PC-9 (cell line): ENCODE measurements at regions not wholly inside any gene's neighbourhood (a gene's known extent, or its start where the extent isn't known, plus 50 kb on each side); places are given as distances from the start of the nearest gene placed in this dataset.

Experiments used
- BruUV-seq: library from RNA; stranded (reverse); fragments of 400-500 nt; replicated peaks from 2 replicates; lab custom pipeline; 2021; lab: Mats Ljungman, UMichigan
- CTCF ChIA-PET: fragments of 300-600 bp; sonication (Branson Sonifier 250); formaldehyde crosslinking; loops from one replicate; lab custom pipeline; 2022; ENCODE audit warnings: antibody characterized with exemption; lab: Charles Lee
- POLR2A ChIA-PET: fragments of 300-600 bp; sonication (Branson Sonifier 250); formaldehyde crosslinking; loops from one replicate; lab custom pipeline; 2022; ENCODE audit warnings: antibody characterized with exemption; ENCODE audit not compliant: unreplicated experiment; lab: Charles Lee
- DNase-seq, 2 experiments: peaks; one replicate each; pipeline versions ENCODE4 v3.0.0 to v3.0.0-alpha.2; 2015 to 2022; ENCODE audit warnings: mixed read lengths in 1 of 2
- H2AFZ ChIP-seq: fragments of 200-600 bp; sonication (generic); 2 replicates; pipeline ENCODE4 v1.8.1; 2017; ENCODE audit warnings: antibody characterized with exemption
- H3F3A ChIP-seq: fragments of 200-600 bp; sonication (generic); 2 replicates; pipeline ENCODE4 v1.8.1; 2017; ENCODE audit warnings: antibody characterized with exemption, mild to moderate bottlenecking, low read depth; ENCODE audit not compliant: insufficient read depth
- H3K27ac ChIP-seq: fragments of 200-600 bp; sonication (generic); 2 replicates; pipeline ENCODE4 v1.6.1; 2016; ENCODE audit warnings: mixed run types
- H3K27me3 ChIP-seq: fragments of 200-600 bp; sonication (generic); 2 replicates; pipeline ENCODE4 v1.6.1; 2016; ENCODE audit warnings: low read depth, mixed run types; ENCODE audit not compliant: insufficient read depth
- H3K36me3 ChIP-seq: fragments of 200-600 bp; sonication (generic); 2 replicates; pipeline ENCODE4 v1.6.1; 2016; ENCODE audit warnings: low read depth, mixed run types
- H3K4me1 ChIP-seq: fragments of 200-600 bp; sonication (generic); replicated peaks from 2 replicates; pipeline ENCODE4 v1.6.1; 2016; ENCODE audit warnings: mixed run types; ENCODE audit not compliant: insufficient read depth
- H3K4me2 ChIP-seq: fragments of 200-600 bp; sonication (generic); 2 replicates; pipeline ENCODE4 v1.6.1; 2017; ENCODE audit warnings: mixed run types
- H3K4me3 ChIP-seq: fragments of 200-600 bp; sonication (generic); 2 replicates; pipeline ENCODE4 v1.6.1; 2016; ENCODE audit warnings: mixed run types
- H3K79me2 ChIP-seq: fragments of 200-600 bp; sonication (generic); 2 replicates; pipeline ENCODE4 v1.6.1; 2017; ENCODE audit warnings: low read depth, mixed run types
- H3K9me2 ChIP-seq: fragments of 200-600 bp; sonication (generic); 2 replicates; pipeline ENCODE4 v1.8.1; 2017; ENCODE audit warnings: mild to moderate bottlenecking; ENCODE audit not compliant: insufficient read depth
- H3K9me3 ChIP-seq: fragments of 200-600 bp; sonication (generic); 2 replicates; pipeline ENCODE4 v1.8.1; 2016; ENCODE audit warnings: low read depth; ENCODE audit not compliant: insufficient read depth
- H4K20me1 ChIP-seq: fragments of 200-600 bp; sonication (generic); 2 replicates; pipeline ENCODE4 v1.8.1; 2017; ENCODE audit not compliant: insufficient read depth
- CTCF ChIP-seq: fragments of 200-600 bp; sonication (generic); conservative IDR thresholded peaks from 2 replicates; pipeline ENCODE4 v1.6.1; 2017; ENCODE audit warnings: mixed run types, antibody characterized with exemption, mild to moderate bottlenecking, moderate library complexity
- EZH2 ChIP-seq: fragments of 200-600 bp; sonication (generic); IDR thresholded peaks from 2 replicates; pipeline ENCODE4 v1.8.0; 2017; ENCODE audit warnings: antibody characterized with exemption, low read depth
- intact Hi-C: fragments of 100-400 bp; cut with micrococcal nuclease; formaldehyde crosslinking; loops from one replicate; pipeline ENCODE4 v1.10.0; 2022; ENCODE audit not compliant: unreplicated experiment

GRCh38 chr12:111072299-111072698 is 151.9 kb upstream of the MYL2 start:
- ChIA-PET CTCF (no interaction called here), POLR2A (no interaction called here)
- H2AFZ ChIP-seq: no peak overlapping the region
- no peak for DNase-seq
- H3K79me2 ChIP-seq: no peaks in the 10 kb centered on the region
- no TSS peak for BruUV-seq
- TF ChIP-seq EZH2: no peak
- TF ChIP-seq CTCF: no peak
- H3K9me2 ChIP-seq: no peaks in the 10 kb centered on the region
- H3K4me2 ChIP-seq: no peak overlapping the region
- H3K4me3 ChIP-seq: no peak overlapping the region
- H3K27ac ChIP-seq: no peak overlapping the region
- peaks cover 80% of the 10 kb centered on the region for H3K27me3 ChIP-seq
- H3K4me1 ChIP-seq: no peaks in the 10 kb centered on the region
- H4K20me1 ChIP-seq: no peaks in the 10 kb centered on the region
- intact Hi-C loops: no loop called here
- H3K9me3 ChIP-seq: no peaks in the 10 kb centered on the region
- H3F3A ChIP-seq: no peaks in the 10 kb centered on the region
- no peaks in the 10 kb centered on the region for H3K36me3 ChIP-seq

GRCh38 chr12:111069886-111070285 is 149.5 kb upstream of the MYL2 start:
- Histone ChIP-seq H3K4me1 (no peaks in the 10 kb centered on the region), H3K79me2 (no peaks in the 10 kb centered on the region), H3K4me3 (no peak overlapping the region), H3K27ac (no peak overlapping the region), H4K20me1 (no peaks in the 10 kb centered on the region), H3K27me3 (peaks cover 56% of the 10 kb centered on the region), H3F3A (no peaks in the 10 kb centered on the region), H3K9me3 (no peaks in the 10 kb centered on the region), H3K9me2 (no peaks in the 10 kb centered on the region), H3K4me2 (no peak overlapping the region), H3K36me3 (no peaks in the 10 kb centered on the region), H2AFZ (no peak overlapping the region)
- BruUV-seq: no TSS peak
- no peak for DNase-seq
- ChIA-PET POLR2A (no interaction called here), CTCF (no interaction called here)
- TF ChIP-seq CTCF (no peak), EZH2 (no peak)
- intact Hi-C loops: no loop called here

GRCh38 chr12:111068290-111068689 is 147.9 kb upstream of the MYL2 start:
- peaks cover 40% of the 10 kb centered on the region for H3K27me3 ChIP-seq
- CTCF ChIA-PET: no interaction called here

More at GRCh38 chr12:111068290-111068689, 147.9 kb upstream of the MYL2 start:
- no TSS peak for BruUV-seq
- intact Hi-C loops: no loop called here
- Histone ChIP-seq H2AFZ (no peak overlapping the region), H3K4me2 (no peak overlapping the region), H3K36me3 (no peaks in the 10 kb centered on the region), H4K20me1 (no peaks in the 10 kb centered on the region), H3K4me3 (no peak overlapping the region), H3K9me2 (no peaks in the 10 kb centered on the region), H3K79me2 (no peaks in the 10 kb centered on the region), H3K9me3 (no peaks in the 10 kb centered on the region), H3K27ac (no peak overlapping the region), H3K4me1 (peaks cover 2% of the 10 kb centered on the region; the same call in 1 of the 2 replicates), H3F3A (no peaks in the 10 kb centered on the region)
- POLR2A ChIA-PET: no interaction called here
- TF ChIP-seq EZH2 (no peak), CTCF (no peak)
- DNase-seq: no peak
